ENCODE measurements at regions not wholly inside any gene's neighbourhood (a gene's known extent, or its start where the extent isn't known, plus 50 kb on each side); places are given as distances from the start of the nearest gene placed in this dataset.

DNA sequence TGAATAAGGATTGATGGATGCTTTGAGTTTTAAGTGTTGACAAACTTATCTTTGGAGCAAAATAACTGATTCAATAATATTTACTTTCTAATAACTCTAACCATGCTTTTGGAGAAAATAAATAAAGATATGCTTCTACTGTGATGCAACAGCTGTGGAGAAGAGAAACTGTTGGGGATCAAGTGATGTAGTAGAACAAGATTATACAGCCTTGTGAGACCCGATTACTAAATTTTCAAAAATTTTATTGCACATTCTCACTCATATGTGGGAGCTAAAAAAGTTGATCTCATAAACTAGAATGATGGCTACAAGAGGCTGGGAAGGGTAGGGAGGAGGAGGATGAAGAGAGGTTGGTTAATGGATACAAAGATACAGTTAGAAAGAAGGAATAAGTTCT, 85.5 kb upstream of the OXGR1 start:
- no peaks in the 10 kb centered on the region for H3K4me1 ChIP-seq
- DNase-seq (ENCODE audit: low spot score in 2 of 2) = no peak
- no peak overlapping the region for H3K27ac ChIP-seq
- H3K4me3 ChIP-seq = no peak overlapping the region
- intact Hi-C loops (cut with DNase I; ENCODE audit: low total_unique reads) = no loop called here
- TF ChIP-seq, protein P1, sequence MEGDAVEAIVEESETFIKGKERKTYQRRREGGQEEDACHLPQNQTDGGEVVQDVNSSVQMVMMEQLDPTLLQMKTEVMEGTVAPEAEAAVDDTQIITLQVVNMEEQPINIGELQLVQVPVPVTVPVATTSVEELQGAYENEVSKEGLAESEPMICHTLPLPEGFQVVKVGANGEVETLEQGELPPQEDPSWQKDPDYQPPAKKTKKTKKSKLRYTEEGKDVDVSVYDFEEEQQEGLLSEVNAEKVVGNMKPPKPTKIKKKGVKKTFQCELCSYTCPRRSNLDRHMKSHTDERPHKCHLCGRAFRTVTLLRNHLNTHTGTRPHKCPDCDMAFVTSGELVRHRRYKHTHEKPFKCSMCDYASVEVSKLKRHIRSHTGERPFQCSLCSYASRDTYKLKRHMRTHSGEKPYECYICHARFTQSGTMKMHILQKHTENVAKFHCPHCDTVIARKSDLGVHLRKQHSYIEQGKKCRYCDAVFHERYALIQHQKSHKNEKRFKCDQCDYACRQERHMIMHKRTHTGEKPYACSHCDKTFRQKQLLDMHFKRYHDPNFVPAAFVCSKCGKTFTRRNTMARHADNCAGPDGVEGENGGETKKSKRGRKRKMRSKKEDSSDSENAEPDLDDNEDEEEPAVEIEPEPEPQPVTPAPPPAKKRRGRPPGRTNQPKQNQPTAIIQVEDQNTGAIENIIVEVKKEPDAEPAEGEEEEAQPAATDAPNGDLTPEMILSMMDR (IDR thresholded peaks at IDR 0.05) = no peak
- no peak for TF ChIP-seq POLR2A (IDR thresholded peaks at IDR 0.05)
- no peak for TF ChIP-seq POLR2AphosphoS5 (IDR thresholded peaks at IDR 0.05)
- no peaks in the 10 kb centered on the region for H3K27me3 ChIP-seq
- H3K9me3 ChIP-seq = peaks cover 0 to 5% of the 10 kb centered on the region in 2 donors
- no peaks in the 10 kb centered on the region for H3K36me3 ChIP-seq

DNA sequence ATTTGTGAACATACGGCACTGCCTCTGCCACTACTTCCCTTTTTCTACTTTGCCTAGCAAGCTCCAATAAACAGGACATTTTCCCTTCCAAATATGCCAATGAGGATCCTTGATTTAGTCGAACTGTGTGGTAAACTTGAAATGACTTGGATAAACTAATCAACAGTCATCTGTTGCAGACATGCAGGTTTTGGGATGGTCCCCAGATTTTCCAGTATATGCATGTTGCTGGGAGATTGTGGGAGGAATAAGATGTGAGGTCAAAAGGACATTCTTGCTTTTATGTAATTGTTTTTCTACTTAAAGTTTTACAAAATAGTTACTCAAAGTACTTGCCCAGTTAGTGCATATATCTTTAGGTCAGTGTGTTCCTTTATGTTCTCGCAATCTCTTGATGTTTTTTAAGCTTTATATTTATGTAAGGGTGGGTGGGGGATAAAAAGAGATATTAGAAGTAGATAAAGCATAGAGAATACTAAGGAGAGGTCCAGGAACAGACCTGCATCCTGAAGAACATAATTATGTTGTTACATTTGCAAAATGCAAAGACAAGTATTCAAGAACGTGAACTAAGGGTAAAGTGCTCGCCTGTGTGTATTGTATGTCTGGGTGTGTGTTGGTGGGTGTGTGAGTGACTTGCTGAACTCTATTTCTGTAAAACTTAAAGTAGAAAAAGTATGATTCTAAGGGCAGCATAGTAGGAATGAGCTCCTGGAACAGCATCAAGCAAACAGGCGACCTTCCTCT, 88.4 kb upstream of the OXGR1 start:
- Histone ChIP-seq H3K9me3 (no peaks in the 10 kb centered on the region), H3K4me1 (no peaks in the 10 kb centered on the region), H3K36me3 (no peaks in the 10 kb centered on the region), H3K4me3 (no peak overlapping the region), H3K27ac (no peak overlapping the region), H3K27me3 (no peaks in the 10 kb centered on the region)
- no peak for DNase-seq (ENCODE audit: low spot score in 2 of 2)
- intact Hi-C loops (cut with DNase I; ENCODE audit: low total_unique reads) = no loop called here
- TF ChIP-seq POLR2A (IDR thresholded peaks at IDR 0.05) = no peak
- TF ChIP-seq POLR2AphosphoS5 (IDR thresholded peaks at IDR 0.05) = no peak
- TF ChIP-seq, protein P1 (IDR thresholded peaks at IDR 0.05) = no peak

DNA sequence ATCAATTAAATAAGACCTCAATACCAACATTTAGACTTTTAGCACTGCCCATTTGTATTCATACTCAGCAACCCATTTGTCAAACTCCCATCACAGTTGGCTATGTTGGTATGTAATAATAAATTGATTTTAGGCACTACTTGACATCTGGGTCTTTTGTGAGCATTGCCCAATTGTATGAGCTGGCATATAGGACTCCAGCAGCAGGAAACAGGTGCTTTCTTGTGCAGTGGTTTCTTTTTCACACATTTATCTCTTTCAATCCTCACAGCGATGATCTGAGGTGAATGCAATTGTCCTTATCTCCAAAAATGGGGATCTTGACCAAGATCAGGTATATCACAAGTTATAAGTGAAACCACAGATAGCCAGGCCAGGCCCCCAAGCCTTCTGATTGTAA, 96.9 kb upstream of the OXGR1 start:
- Histone ChIP-seq H3K9me3 (no peaks in the 10 kb centered on the region), H3K36me3 (no peaks in the 10 kb centered on the region), H3K4me3 (no peak overlapping the region), H3K27ac (no peak overlapping the region), H3K4me1 (no peaks in the 10 kb centered on the region), H3K27me3 (no peaks in the 10 kb centered on the region)
- intact Hi-C loops (cut with DNase I; ENCODE audit: low total_unique reads) = no loop called here
- no peak for TF ChIP-seq POLR2AphosphoS5 (IDR thresholded peaks at IDR 0.05)
- TF ChIP-seq, protein P1 (IDR thresholded peaks at IDR 0.05) = no peak
- TF ChIP-seq POLR2A (IDR thresholded peaks at IDR 0.05) = no peak
- no peak for DNase-seq (ENCODE audit: low spot score in 2 of 2)

DNA sequence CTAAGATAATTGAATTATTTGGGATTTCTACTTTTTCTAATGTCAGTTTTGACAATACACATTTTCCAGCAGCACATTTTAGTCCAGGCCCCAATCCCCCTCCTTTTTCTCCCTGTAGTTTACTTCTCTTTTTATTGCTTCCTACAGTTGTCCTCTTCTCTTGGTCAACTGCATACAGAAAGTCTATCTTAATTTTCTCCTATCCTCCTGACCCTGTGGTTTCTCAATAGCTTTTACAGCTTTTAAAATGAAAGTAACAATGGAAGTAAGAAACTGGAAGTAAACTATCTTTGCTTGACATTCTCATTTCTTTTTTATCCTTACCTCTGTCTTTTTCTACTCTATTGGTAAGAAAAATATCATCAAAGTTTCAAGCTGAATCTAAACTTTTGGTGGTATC, 106.5 kb upstream of the OXGR1 start:
- H3K36me3 ChIP-seq = no peaks in the 10 kb centered on the region
- H3K27ac ChIP-seq = no peak overlapping the region
- no peaks in the 10 kb centered on the region for H3K27me3 ChIP-seq
- intact Hi-C loops (cut with DNase I; ENCODE audit: low total_unique reads) = no loop called here
- H3K4me3 ChIP-seq = no peak overlapping the region
- no peaks in the 10 kb centered on the region for H3K9me3 ChIP-seq
- H3K4me1 ChIP-seq = no peaks in the 10 kb centered on the region
- TF ChIP-seq POLR2AphosphoS5 (IDR thresholded peaks at IDR 0.05) (no peak), POLR2A (IDR thresholded peaks at IDR 0.05) (no peak)
- TF ChIP-seq, protein P1 (IDR thresholded peaks at IDR 0.05) = no peak
- DNase-seq (ENCODE audit: low spot score in 2 of 2) = no peak

DNA sequence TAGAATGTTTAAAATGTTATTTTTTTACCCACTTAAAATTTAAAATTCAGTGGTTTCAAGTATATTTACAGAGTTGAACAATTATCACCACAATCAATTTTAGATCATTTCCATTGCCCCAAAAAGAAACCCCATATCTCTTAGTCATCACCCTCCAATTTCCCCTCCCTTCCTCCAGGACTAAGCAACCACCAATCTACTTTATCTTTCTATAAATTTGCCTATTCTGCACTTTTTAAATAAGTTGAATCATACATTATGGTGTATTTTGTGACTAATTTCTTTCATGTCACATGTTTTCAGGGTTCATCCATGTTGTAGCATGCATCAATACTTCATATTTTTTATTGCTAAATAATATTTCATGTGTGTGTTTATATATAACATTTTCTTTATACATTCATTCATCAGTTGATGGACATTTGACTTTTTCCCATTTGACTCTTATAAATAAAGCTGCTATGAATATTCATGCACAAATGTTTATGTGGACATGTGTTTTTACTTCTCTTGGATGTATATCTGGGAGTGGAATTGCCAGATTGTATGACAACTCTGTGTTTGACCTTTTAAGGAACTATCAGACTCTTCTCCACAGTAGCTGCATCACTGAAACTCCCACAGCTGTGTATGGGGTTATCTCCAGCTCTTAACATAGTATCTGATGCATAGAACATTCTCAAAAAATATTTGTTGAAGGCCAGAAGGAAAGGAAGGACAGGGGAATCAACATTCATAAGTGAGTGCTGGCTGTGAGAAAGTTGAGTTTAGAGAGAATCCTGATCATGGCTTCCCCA, 107.8 kb upstream of the OXGR1 start:
- Histone ChIP-seq H3K27ac (no peak overlapping the region), H3K4me3 (no peak overlapping the region), H3K36me3 (no peaks in the 10 kb centered on the region), H3K9me3 (no peaks in the 10 kb centered on the region), H3K4me1 (no peaks in the 10 kb centered on the region), H3K27me3 (no peaks in the 10 kb centered on the region)
- intact Hi-C loops (cut with DNase I; ENCODE audit: low total_unique reads) = no loop called here
- DNase-seq (ENCODE audit: low spot score in 2 of 2) = no peak
- TF ChIP-seq, protein P1 (IDR thresholded peaks at IDR 0.05) = no peak
- TF ChIP-seq POLR2A (IDR thresholded peaks at IDR 0.05) (no peak), POLR2AphosphoS5 (IDR thresholded peaks at IDR 0.05) (no peak)
